AG09309 (cell line): ENCODE measurements at regions not wholly inside any gene's neighbourhood (a gene's known extent, or its start where the extent isn't known, plus 50 kb on each side); places are given as distances from the start of the nearest gene placed in this dataset.

ENCODE experiments used
- DNase-seq: peaks from one replicate; pipeline ENCODE4 v3.0.0-alpha.2; 2010; ENCODE audit warnings: low read depth
- H3K4me3 ChIP-seq: 2 replicates; pipeline ENCODE4 v1.5.1; 2011; ENCODE audit warnings: mild to moderate bottlenecking, low read depth, low read length, moderate library complexity; ENCODE audit not compliant: control insufficient read depth
- TF ChIP-seq, protein P1 (sequence below): IDR thresholded peaks from 2 replicates; pipeline ENCODE4 v1.5.1; 2011; ENCODE audit warnings: mild to moderate bottlenecking, low read depth, low read length, inconsistent platforms; ENCODE audit not compliant: insufficient read depth, control insufficient read depth; ENCODE audit errors: missing control alignments

DNA sequence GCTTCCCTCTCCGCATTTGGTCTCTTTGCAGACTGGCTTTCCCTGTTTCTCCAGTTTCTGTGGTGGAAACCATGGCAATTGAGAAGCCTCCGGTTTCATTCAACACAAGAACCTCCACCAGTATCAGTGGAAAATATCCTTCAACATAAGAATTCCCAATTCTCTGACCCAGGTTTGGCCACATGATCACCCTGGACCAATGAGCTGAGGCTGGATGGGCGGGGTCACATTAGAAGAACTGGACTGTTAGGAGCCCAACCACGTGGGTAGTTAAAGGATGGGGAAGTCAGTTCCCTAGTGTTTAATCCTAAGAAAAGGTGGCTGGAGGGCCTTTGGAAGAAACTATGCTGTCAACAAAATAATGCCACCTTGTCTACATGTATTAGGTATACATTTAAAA, 336.3 kb downstream of the DMRT2 start:
- TF ChIP-seq, protein P1, sequence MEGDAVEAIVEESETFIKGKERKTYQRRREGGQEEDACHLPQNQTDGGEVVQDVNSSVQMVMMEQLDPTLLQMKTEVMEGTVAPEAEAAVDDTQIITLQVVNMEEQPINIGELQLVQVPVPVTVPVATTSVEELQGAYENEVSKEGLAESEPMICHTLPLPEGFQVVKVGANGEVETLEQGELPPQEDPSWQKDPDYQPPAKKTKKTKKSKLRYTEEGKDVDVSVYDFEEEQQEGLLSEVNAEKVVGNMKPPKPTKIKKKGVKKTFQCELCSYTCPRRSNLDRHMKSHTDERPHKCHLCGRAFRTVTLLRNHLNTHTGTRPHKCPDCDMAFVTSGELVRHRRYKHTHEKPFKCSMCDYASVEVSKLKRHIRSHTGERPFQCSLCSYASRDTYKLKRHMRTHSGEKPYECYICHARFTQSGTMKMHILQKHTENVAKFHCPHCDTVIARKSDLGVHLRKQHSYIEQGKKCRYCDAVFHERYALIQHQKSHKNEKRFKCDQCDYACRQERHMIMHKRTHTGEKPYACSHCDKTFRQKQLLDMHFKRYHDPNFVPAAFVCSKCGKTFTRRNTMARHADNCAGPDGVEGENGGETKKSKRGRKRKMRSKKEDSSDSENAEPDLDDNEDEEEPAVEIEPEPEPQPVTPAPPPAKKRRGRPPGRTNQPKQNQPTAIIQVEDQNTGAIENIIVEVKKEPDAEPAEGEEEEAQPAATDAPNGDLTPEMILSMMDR, result no peak
- DNase-seq, result no peak
- H3K4me3 ChIP-seq, result no peak overlapping the region

DNA sequence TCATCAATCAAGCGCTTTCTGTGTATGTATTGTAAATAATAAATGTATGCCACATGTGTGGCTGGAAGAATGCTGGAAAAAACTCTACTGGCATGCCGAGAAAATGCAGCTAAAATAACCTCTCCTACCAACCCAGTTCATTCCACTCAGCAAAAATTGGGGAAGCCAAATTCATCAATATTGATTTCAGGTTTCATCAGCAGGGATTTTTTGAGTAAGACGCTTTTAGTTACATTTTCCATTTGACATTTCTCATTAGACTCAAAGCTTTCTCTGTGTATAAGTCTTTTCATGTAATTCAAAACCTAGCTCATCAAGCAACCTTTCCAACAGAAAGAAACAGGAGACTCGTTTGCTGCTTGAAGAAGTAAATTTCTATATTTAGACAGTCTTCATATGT, 338.1 kb downstream of the DMRT2 start:
- H3K4me3 ChIP-seq, result no peak overlapping the region
- TF ChIP-seq, protein P1, result no peak
- DNase-seq, result no peak

DNA sequence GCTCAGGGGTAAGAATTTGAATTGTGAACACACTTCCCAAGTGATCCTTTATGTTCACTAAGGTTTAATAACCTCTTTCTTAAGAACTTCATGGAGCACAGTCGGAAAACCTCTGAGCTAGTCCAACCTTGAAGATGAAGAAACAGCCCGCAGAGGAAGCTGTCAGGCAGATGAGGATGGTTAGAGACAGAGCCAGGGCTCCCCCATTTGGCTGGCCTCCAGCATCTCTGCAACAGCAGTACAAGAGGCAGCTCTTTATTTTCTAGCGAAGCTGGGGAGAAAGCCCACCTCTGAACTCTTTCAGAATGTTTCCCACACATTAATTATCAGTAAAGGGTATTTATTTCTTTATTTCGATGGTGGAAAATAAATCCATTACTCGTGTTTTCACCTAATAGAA, 350.8 kb downstream of the DMRT2 start:
- no peak for DNase-seq
- TF ChIP-seq, protein P1, result no peak
- no peak overlapping the region for H3K4me3 ChIP-seq

DNA sequence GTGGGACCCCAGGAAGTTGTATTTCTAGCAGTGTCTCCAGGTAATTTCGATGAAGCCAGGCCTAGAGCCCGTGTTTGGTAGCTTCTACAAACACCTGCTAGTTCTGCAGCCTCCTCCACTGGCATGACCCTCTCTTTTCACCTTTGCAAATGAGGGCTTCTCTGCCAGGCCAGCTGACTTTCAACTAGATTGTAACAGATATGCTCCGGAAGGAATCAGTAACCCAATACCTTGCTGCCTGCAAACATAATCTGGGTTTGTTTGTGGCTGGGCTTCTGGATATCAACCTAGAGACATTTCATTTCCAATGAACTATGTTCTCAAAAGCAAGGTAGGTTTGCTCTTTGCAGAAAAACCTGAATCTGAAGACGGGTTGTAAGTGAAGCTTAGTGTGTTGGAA, 354.8 kb downstream of the DMRT2 start:
- no peak overlapping the region for H3K4me3 ChIP-seq
- TF ChIP-seq, protein P1, result no peak

DNA sequence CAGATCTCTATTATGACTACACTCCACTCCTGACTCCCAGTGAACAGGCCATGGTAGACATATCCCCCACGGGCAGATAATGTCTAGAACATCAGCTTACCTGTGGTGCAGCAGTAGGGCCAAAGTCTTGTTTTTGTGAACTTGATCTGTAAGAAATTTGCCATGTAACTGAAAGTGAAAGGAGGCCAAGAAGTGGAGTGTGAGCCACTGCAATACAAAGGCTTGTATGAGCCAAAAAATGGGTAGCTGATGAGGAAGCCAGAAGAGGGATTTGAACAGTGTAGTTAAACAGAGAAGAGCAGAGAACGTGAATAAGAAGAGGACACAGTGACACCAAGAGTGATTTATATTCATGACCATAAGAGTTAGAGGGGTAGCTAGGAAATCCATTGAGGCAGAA, 361.7 kb downstream of the DMRT2 start:
- TF ChIP-seq, protein P1, result no peak

More for the DNA sequence above, 354.8 kb downstream of the DMRT2 start:
- DNase-seq, result no peak

DNA sequence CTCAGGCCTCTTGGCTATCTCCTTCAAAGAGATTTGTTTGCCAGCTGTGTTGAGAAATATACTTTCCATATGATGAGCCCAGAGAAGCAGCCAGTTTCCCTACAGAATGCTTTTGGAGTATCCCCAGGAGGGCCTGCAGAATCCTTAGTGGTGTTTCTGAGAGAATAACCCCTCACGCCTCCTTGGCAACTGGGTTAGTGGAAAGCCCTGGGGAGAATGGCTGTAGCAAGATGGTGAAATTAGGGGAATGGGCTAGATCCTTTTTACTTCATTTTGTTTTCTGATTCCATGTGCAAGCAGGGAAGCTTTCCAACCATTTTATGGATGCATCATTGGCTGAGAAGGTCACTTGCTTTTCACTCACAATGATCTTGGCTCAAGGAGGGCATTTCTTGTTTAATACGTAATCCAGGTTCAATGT, 364.6 kb downstream of the DMRT2 start:
- no peak overlapping the region for H3K4me3 ChIP-seq
- TF ChIP-seq, protein P1, result no peak
- no peak for DNase-seq

More for the DNA sequence above, 361.7 kb downstream of the DMRT2 start:
- no peak overlapping the region for H3K4me3 ChIP-seq
- DNase-seq, result no peak

DNA sequence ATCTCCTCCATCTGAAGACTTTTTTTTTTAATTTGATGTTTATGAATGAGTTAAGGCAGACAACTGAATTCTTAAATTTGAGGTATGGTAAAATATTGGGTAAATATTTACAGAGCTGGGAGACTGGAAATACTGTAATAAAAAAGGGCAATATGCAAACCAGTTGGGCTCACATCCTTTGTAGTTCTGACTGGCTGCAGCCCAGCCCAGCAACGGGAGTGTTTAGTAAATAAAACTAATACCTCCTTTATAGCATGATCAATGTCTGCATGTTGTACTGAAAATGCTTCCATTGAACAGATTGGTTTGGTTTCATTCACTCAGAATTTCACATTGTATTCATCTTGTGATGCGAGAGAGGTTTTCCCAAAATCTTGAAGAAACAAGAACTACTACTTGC, 365.0 kb downstream of the DMRT2 start:
- no peak for DNase-seq
- H3K4me3 ChIP-seq, result no peak overlapping the region
- TF ChIP-seq, protein P1, result no peak
